ENCODE measurements at regions not wholly inside any gene's neighbourhood (a gene's known extent, or its start where the extent isn't known, plus 50 kb on each side); places are given as distances from the start of the nearest gene placed in this dataset.
A peak's percentile ranks its signal among the peaks of the same experiment; 100 is the strongest.

GRCh38 chr15:93330912-93331544, 242.0 kb upstream of the RGMA start:
- TF ChIP-seq, protein P1, sequence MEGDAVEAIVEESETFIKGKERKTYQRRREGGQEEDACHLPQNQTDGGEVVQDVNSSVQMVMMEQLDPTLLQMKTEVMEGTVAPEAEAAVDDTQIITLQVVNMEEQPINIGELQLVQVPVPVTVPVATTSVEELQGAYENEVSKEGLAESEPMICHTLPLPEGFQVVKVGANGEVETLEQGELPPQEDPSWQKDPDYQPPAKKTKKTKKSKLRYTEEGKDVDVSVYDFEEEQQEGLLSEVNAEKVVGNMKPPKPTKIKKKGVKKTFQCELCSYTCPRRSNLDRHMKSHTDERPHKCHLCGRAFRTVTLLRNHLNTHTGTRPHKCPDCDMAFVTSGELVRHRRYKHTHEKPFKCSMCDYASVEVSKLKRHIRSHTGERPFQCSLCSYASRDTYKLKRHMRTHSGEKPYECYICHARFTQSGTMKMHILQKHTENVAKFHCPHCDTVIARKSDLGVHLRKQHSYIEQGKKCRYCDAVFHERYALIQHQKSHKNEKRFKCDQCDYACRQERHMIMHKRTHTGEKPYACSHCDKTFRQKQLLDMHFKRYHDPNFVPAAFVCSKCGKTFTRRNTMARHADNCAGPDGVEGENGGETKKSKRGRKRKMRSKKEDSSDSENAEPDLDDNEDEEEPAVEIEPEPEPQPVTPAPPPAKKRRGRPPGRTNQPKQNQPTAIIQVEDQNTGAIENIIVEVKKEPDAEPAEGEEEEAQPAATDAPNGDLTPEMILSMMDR (conservative IDR thresholded peaks at IDR 0.05) = peak; percentile 18
- H3K9ac ChIP-seq (ENCODE audit: extremely low read depth, low read length, poor library complexity, severe bottlenecking) = no peak overlapping the region
- H3K36me3 Mint-ChIP-seq (ENCODE audit: low read depth) = no peaks in the 10 kb centered on the region
- H3K27me3 ChIP-seq (ENCODE audit: control insufficient read depth, insufficient read depth, low read length, poor library complexity, severe bottlenecking) = no peaks in the 10 kb centered on the region
- H3K4me3 ChIP-seq (ENCODE audit: low read length) = peak overlapping the region; percentile 71
- H3K9me3 ChIP-seq (ENCODE audit: control insufficient read depth, low read length) = no peaks in the 10 kb centered on the region
- no peak for DNase-seq
- WGBS, 2 experiments (ENCODE audit: insufficient coverage in 1 of 2, insufficient read length in 1 of 2) = 44 to 73% methylated on average over 2 to 6 of the region's 6 CpGs
- H3K27ac ChIP-seq (ENCODE audit: low read depth, low read length) = no peak overlapping the region
- peak overlapping the region; percentile 60 for H3K4me3 Mint-ChIP-seq
- peaks cover 5% of the 10 kb centered on the region for H3K4me1 ChIP-seq (ENCODE audit: control insufficient read depth, insufficient read depth, low read length)
- no peaks in the 10 kb centered on the region for H3K9me3 Mint-ChIP-seq
- no peaks in the 10 kb centered on the region for H3K36me3 ChIP-seq (ENCODE audit: control insufficient read depth, insufficient read depth, low read length)
- peak overlapping the region; percentile 93 for H3K27ac Mint-ChIP-seq
- peaks cover 38% of the 10 kb centered on the region for H3K4me1 Mint-ChIP-seq
- peaks cover 29% of the 10 kb centered on the region for H3K27me3 Mint-ChIP-seq (ENCODE audit: insufficient read depth)

DNA sequence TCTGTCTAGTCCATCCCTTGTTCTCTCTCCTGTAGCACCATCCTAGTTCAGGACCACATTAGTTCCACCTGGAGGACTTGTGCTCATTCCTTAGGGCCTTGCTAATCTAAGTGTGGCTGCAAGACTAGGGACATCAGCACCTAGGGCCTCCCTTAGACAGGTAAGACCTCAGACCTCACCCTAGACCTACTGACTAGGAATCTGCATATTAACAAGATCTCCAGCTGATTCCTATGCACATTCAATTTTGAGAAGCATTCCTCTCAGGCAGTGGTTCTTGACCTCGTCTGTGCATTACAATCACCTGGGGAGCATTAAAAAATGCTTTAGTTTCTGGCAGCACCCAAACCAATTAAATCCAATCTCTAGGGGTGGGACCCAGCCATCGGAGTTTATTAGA, 238.4 kb upstream of the RGMA start:
- no peaks in the 10 kb centered on the region for H3K9me3 ChIP-seq (ENCODE audit: control insufficient read depth, low read length)
- no peaks in the 10 kb centered on the region for H3K9me3 Mint-ChIP-seq
- no peak overlapping the region for H3K4me3 ChIP-seq (ENCODE audit: low read length)
- WGBS, 2 experiments (ENCODE audit: insufficient coverage in 1 of 2, insufficient read length in 1 of 2) = 71 to 72% methylated on average over 2 of the region's 2 CpGs
- no peak overlapping the region for H3K27ac ChIP-seq (ENCODE audit: low read depth, low read length)
- no peak overlapping the region for H3K9ac ChIP-seq (ENCODE audit: extremely low read depth, low read length, poor library complexity, severe bottlenecking)
- no peak overlapping the region for H3K27ac Mint-ChIP-seq
- TF ChIP-seq, protein P1 (conservative IDR thresholded peaks at IDR 0.05) = no peak
- peaks cover 2% of the 10 kb centered on the region for H3K4me1 ChIP-seq (ENCODE audit: control insufficient read depth, insufficient read depth, low read length)
- peaks cover 13% of the 10 kb centered on the region for H3K27me3 Mint-ChIP-seq (ENCODE audit: insufficient read depth)
- H3K4me3 Mint-ChIP-seq = no peak overlapping the region
- peaks cover 16% of the 10 kb centered on the region for H3K4me1 Mint-ChIP-seq
- H3K36me3 ChIP-seq (ENCODE audit: control insufficient read depth, insufficient read depth, low read length) = no peaks in the 10 kb centered on the region
- no peaks in the 10 kb centered on the region for H3K36me3 Mint-ChIP-seq (ENCODE audit: low read depth)
- H3K27me3 ChIP-seq (ENCODE audit: control insufficient read depth, insufficient read depth, low read length, poor library complexity, severe bottlenecking) = no peaks in the 10 kb centered on the region
- DNase-seq = no peak

DNA sequence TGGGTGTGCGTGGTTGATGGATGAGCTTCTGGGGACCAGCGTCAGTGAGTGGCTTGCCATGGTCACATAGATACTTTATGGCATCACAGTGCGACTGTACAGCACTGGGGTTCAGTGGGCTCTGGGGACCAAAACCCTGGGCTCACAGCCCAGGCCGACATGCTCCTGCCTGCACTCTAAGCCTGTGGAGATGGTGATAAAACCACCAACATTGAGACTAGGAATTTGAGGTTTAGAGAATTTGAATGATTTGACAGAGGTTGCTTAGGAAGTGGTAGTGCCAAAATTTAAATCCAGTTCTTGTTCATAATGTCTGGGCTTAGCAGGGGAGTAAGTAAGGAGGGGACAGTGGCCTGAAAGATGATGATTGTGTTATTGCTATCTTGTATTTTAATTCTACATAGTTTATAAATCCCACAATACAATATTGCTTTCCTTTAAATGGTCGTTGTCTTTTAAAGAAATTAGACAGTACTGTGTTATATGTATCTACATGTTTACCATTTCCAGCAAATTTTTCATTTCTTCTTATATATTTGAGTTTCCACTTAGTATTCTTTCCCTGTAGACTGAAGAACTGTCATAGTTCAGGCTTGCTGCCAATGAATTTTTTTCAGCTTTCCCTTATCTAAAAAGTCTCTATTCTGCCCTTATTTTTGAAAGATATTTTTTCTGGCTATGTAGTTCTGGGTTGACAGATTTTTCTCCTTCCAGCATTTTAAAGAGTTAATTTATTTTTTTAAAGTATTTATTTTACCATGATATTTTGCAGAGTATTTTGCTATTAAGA, 235.4 kb upstream of the RGMA start:
- WGBS, 2 experiments (ENCODE audit: insufficient coverage in 1 of 2, insufficient read length in 1 of 2) = 96 to 98% methylated on average over 4 of the region's 5 CpGs
- no peak overlapping the region for H3K27ac Mint-ChIP-seq

More for the DNA sequence above, 235.4 kb upstream of the RGMA start:
- Histone ChIP-seq H3K9ac (ENCODE audit: extremely low read depth, low read length, poor library complexity, severe bottlenecking) (no peak overlapping the region), H3K4me3 (ENCODE audit: low read length) (no peak overlapping the region), H3K9me3 (ENCODE audit: control insufficient read depth, low read length) (no peaks in the 10 kb centered on the region), H3K27ac (ENCODE audit: low read depth, low read length) (no peak overlapping the region), H3K4me1 (ENCODE audit: control insufficient read depth, insufficient read depth, low read length) (peaks cover 6% of the 10 kb centered on the region), H3K36me3 (ENCODE audit: control insufficient read depth, insufficient read depth, low read length) (no peaks in the 10 kb centered on the region), H3K27me3 (ENCODE audit: control insufficient read depth, insufficient read depth, low read length, poor library complexity, severe bottlenecking) (no peaks in the 10 kb centered on the region)
- Mint-ChIP-seq H3K36me3 (ENCODE audit: low read depth) (no peaks in the 10 kb centered on the region), H3K4me1 (peaks cover 9% of the 10 kb centered on the region), H3K27me3 (ENCODE audit: insufficient read depth) (peaks cover 4% of the 10 kb centered on the region), H3K4me3 (no peak overlapping the region), H3K9me3 (no peaks in the 10 kb centered on the region)
- TF ChIP-seq, protein P1 (conservative IDR thresholded peaks at IDR 0.05) = no peak
- no peak for DNase-seq

Measured in endodermal cell (in vitro differentiated cells).